Neural progenitor cell (in vitro differentiated cells): ENCODE measurements at regions not wholly inside any gene's neighbourhood (a gene's known extent, or its start where the extent isn't known, plus 50 kb on each side); places are given as distances from the start of the nearest gene placed in this dataset.

ENCODE experiments used
- DNase-seq: peaks from one replicate; pipeline ENCODE4 v3.0.0-alpha.2; 2016; ENCODE audit warnings: low spot score
- H2AFZ ChIP-seq: fragments of 200-600 bp; sonication (generic); replicated peaks from 2 replicates; pipeline ENCODE4 v1.6.1; 2016; ENCODE audit warnings: antibody characterized with exemption
- H3F3A ChIP-seq: fragments of 200-600 bp; sonication (generic); 2 replicates; pipeline ENCODE4 v1.6.1; 2016; ENCODE audit warnings: antibody characterized with exemption, low read depth
- H3K27ac ChIP-seq: fragments of 200-600 bp; sonication (generic); 2 replicates; pipeline ENCODE4 v1.5.1; 2016; ENCODE audit warnings: mild to moderate bottlenecking
- H3K27me3 ChIP-seq: fragments of 200-600 bp; sonication (generic); 2 replicates; pipeline ENCODE4 v1.6.1; 2016; ENCODE audit warnings: mild to moderate bottlenecking, moderate library complexity
- H3K36me3 ChIP-seq: fragments of 200-600 bp; sonication (generic); 2 replicates; pipeline ENCODE4 v1.5.1; 2016
- H3K4me1 ChIP-seq: fragments of 200-600 bp; sonication (generic); 2 replicates; pipeline ENCODE4 v1.6.1; 2016; ENCODE audit warnings: mixed run types
- H3K4me2 ChIP-seq: fragments of 200-600 bp; sonication (generic); 2 replicates; pipeline ENCODE4 v1.6.1; 2016
- H3K4me3 ChIP-seq: fragments of 200-600 bp; sonication (generic); 2 replicates; pipeline ENCODE4 v1.5.1; 2016
- H3K79me2 ChIP-seq: fragments of 200-600 bp; sonication (generic); 2 replicates; pipeline ENCODE4 v1.6.1; 2016; ENCODE audit warnings: low read depth
- H3K9ac ChIP-seq: fragments of 200-600 bp; sonication (generic); 2 replicates; pipeline ENCODE4 v1.6.1; 2016
- H3K9me3 ChIP-seq: fragments of 200-600 bp; sonication (generic); 2 replicates; pipeline ENCODE4 v1.5.1; 2016; ENCODE audit warnings: low read depth
- H4K20me1 ChIP-seq: fragments of 200-600 bp; sonication (generic); 2 replicates; pipeline ENCODE4 v1.6.1; 2016; ENCODE audit warnings: low read depth
- H3K27ac Mint-ChIP-seq: 3 replicates; pipeline ENCODE4 v1.8.0; 2021; ENCODE audit warnings: mixed read lengths
- H3K27me3 Mint-ChIP-seq: 2 replicates; pipeline ENCODE4 v1.8.0; 2022; ENCODE audit warnings: low read depth, mild to moderate bottlenecking, inconsistent platforms, moderate library complexity, mixed read lengths; ENCODE audit not compliant: insufficient read depth
- H3K36me3 Mint-ChIP-seq: 3 replicates; pipeline ENCODE4 v1.8.0; 2021; ENCODE audit warnings: mixed read lengths
- H3K4me1 Mint-ChIP-seq: 3 replicates; pipeline ENCODE4 v1.8.0; 2021; ENCODE audit warnings: mixed read lengths
- H3K4me3 Mint-ChIP-seq: 3 replicates; pipeline ENCODE4 v1.8.0; 2021; ENCODE audit warnings: mild to moderate bottlenecking, moderate library complexity, mixed read lengths
- H3K9me3 Mint-ChIP-seq: 3 replicates; pipeline ENCODE4 v1.8.0; 2020; ENCODE audit warnings: mixed read lengths
- CTCF ChIP-seq: fragments of 200-600 bp; sonication (generic); IDR thresholded peaks from 2 replicates; pipeline ENCODE4 v1.5.1; 2017; ENCODE audit warnings: antibody characterized with exemption, mild to moderate bottlenecking
- EZH2 ChIP-seq: fragments of 200-600 bp; sonication (generic); IDR thresholded peaks from 2 replicates; pipeline ENCODE4 v1.6.1; 2017; ENCODE audit warnings: antibody characterized with exemption, mild to moderate bottlenecking, moderate library complexity
- EZH2phosphoT487 ChIP-seq: fragments of 200-600 bp; sonication (generic); IDR thresholded peaks from 2 replicates; pipeline ENCODE4 v1.6.1; 2017; ENCODE audit warnings: antibody characterized with exemption

DNA sequence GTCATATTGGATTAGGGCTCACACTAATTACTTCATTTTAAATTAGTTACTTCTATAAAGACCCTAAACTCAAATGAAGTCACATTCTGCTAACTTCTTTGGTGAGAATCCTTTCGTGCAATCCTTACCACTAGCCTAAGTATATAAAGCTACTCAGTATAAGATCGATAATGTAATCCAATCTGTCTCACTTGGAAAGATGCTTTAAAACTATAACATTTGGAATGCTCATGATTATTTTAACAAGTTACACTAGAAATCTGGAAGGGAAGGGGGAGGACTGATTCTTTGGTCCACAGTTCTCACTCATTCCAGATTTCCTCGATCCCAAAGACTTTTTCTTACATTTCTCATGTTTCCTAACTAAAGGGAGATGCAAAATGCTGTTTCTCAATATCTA, 336.4 kb upstream of the SLIT2 start:
- Mint-ChIP-seq H3K27me3 (peaks cover 2% of the 10 kb centered on the region), H3K4me1 (no peaks in the 10 kb centered on the region), H3K27ac (no peak overlapping the region), H3K36me3 (no peaks in the 10 kb centered on the region), H3K4me3 (no peak overlapping the region), H3K9me3 (peaks cover 12% of the 10 kb centered on the region)
- no peaks in the 10 kb centered on the region for H3K27me3 ChIP-seq
- H3K36me3 ChIP-seq = no peaks in the 10 kb centered on the region
- H2AFZ ChIP-seq = no peak overlapping the region
- no peaks in the 10 kb centered on the region for H3K4me1 ChIP-seq
- no peaks in the 10 kb centered on the region for H3K79me2 ChIP-seq
- no peak for DNase-seq
- H4K20me1 ChIP-seq = no peaks in the 10 kb centered on the region
- H3F3A ChIP-seq = no peaks in the 10 kb centered on the region
- H3K4me2 ChIP-seq = no peak overlapping the region
- TF ChIP-seq EZH2 = no peak
- H3K9ac ChIP-seq = no peak overlapping the region
- H3K9me3 ChIP-seq = no peaks in the 10 kb centered on the region
- H3K4me3 ChIP-seq = no peak overlapping the region
- H3K27ac ChIP-seq = no peak overlapping the region

GRCh38 chr4:19913650-19914049, 338.1 kb upstream of the SLIT2 start:
- no peak overlapping the region for H3K4me3 ChIP-seq
- no peak overlapping the region for H2AFZ ChIP-seq
- no peaks in the 10 kb centered on the region for H3K36me3 Mint-ChIP-seq
- no peaks in the 10 kb centered on the region for H3K9me3 ChIP-seq
- no peak overlapping the region for H3K4me2 ChIP-seq
- TF ChIP-seq EZH2 (no peak), EZH2phosphoT487 (no peak), CTCF (no peak)
- no peaks in the 10 kb centered on the region for H3K4me1 ChIP-seq
- no peaks in the 10 kb centered on the region for H4K20me1 ChIP-seq
- H3K9ac ChIP-seq = no peak overlapping the region
- H3K27ac Mint-ChIP-seq = no peak overlapping the region
- no peaks in the 10 kb centered on the region for H3K27me3 ChIP-seq
- H3K9me3 Mint-ChIP-seq = peaks cover under 1% of the 10 kb centered on the region
- H3K4me3 Mint-ChIP-seq = no peak overlapping the region
- peaks cover 2% of the 10 kb centered on the region for H3K27me3 Mint-ChIP-seq
- H3K36me3 ChIP-seq = no peaks in the 10 kb centered on the region
- H3K79me2 ChIP-seq = no peaks in the 10 kb centered on the region
- no peak overlapping the region for H3K27ac ChIP-seq
- H3K4me1 Mint-ChIP-seq = no peaks in the 10 kb centered on the region
- DNase-seq = no peak
- H3F3A ChIP-seq = no peaks in the 10 kb centered on the region

DNA sequence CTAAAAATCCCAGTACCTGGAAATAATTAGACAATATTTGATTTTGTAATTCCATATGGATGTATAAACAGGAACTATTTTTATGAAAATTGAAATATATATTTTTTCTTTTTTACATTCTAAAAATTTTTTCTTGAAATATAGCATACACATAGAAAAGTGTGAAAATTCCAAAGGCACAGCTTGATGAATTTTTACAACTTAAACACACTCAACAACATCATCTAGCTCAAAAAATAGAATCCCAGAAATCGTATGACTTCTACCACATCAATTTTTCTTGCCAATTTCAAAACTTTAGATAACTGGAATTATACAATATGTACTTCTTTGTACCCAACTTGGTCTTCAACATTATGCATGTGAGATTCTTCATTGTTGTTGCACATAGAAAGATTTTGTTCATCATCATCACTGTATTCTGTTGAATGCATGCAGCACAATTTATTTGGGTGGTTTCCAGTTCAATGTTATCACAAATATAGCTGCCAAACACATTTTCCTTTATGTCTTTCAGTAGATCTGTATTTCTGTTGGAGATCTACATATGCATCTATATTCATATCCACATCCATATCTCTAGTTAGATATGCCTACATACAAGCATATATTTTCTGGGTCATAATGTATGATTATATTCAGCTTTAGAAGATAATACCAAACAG, 340.7 kb upstream of the SLIT2 start:
- Histone ChIP-seq H3K4me1 (no peaks in the 10 kb centered on the region), H3K27me3 (no peaks in the 10 kb centered on the region), H3K4me3 (no peak overlapping the region), H3F3A (no peaks in the 10 kb centered on the region), H3K9me3 (no peaks in the 10 kb centered on the region), H3K27ac (no peak overlapping the region), H3K9ac (no peak overlapping the region), H3K4me2 (no peak overlapping the region), H3K36me3 (no peaks in the 10 kb centered on the region), H3K79me2 (no peaks in the 10 kb centered on the region), H4K20me1 (no peaks in the 10 kb centered on the region), H2AFZ (no peak overlapping the region)
- Mint-ChIP-seq H3K9me3 (no peaks in the 10 kb centered on the region), H3K4me3 (no peak overlapping the region), H3K27ac (no peak overlapping the region), H3K36me3 (no peaks in the 10 kb centered on the region), H3K4me1 (no peaks in the 10 kb centered on the region), H3K27me3 (peaks cover 2% of the 10 kb centered on the region)
- no peak for TF ChIP-seq CTCF
- no peak for TF ChIP-seq EZH2
- no peak for TF ChIP-seq EZH2phosphoT487
- no peak for DNase-seq

- Histone ChIP-seq H3K4me2 (no peak overlapping the region), H3K4me1 (no peaks in the 10 kb centered on the region), H3K27me3 (no peaks in the 10 kb centered on the region), H2AFZ (no peak overlapping the region), H3K27ac (no peak overlapping the region), H3K9ac (no peak overlapping the region), H3K36me3 (no peaks in the 10 kb centered on the region), H4K20me1 (no peaks in the 10 kb centered on the region), H3K4me3 (no peak overlapping the region), H3K9me3 (no peaks in the 10 kb centered on the region), H3K79me2 (no peaks in the 10 kb centered on the region), H3F3A (no peaks in the 10 kb centered on the region)
- H3K4me1 Mint-ChIP-seq = no peaks in the 10 kb centered on the region
- no peaks in the 10 kb centered on the region for H3K27me3 Mint-ChIP-seq
- no peak for DNase-seq
- H3K9me3 Mint-ChIP-seq = no peaks in the 10 kb centered on the region
- no peaks in the 10 kb centered on the region for H3K36me3 Mint-ChIP-seq
- no peak overlapping the region for H3K4me3 Mint-ChIP-seq
- TF ChIP-seq EZH2phosphoT487 (no peak), EZH2 (no peak), CTCF (no peak)
- no peak overlapping the region for H3K27ac Mint-ChIP-seq
These were observed 346.7 kb upstream of the SLIT2 start for GRCh38 chr4:19905024-19905423.
